Non-pigmented ciliary epithelial cell (primary cell): ENCODE measurements at regions not wholly inside any gene's neighbourhood (a gene's known extent, or its start where the extent isn't known, plus 50 kb on each side); places are given as distances from the start of the nearest gene placed in this dataset.
"Not testable (repeated sequence)": the region's sequence is repeated elsewhere in the genome, so short reads cannot be mapped to it uniquely, and the experiment has no call there.

ENCODE experiments used
- DNase-seq: peaks from one replicate; pipeline ENCODE4 v3.0.0-alpha.2; 2010; ENCODE audit warnings: low read depth

- DNase-seq: no peak
Observed at GRCh38 chr22:44628835-44629234, 73.2 kb upstream of the PRR5 start.

GRCh38 chr22:44628273-44628672, 73.7 kb upstream of the PRR5 start:
- DNase-seq: no peak

GRCh38 chr22:44627521-44628139, 74.4 kb upstream of the PRR5 start:
- no peak for DNase-seq

GRCh38 chr22:44625981-44626687, 75.9 kb upstream of the PRR5 start:
- no peak for DNase-seq

GRCh38 chr22:44625421-44625760, 76.6 kb upstream of the PRR5 start:
- no peak for DNase-seq

GRCh38 chr22:44624689-44625420, 77.1 kb upstream of the PRR5 start:
- no peak for DNase-seq

GRCh38 chr22:44623771-44624510, 78.1 kb upstream of the PRR5 start:
- DNase-seq: no peak

- no peak for DNase-seq
Observed at GRCh38 chr22:44622679-44623078, 79.3 kb upstream of the PRR5 start.

- DNase-seq: no peak
Observed at GRCh38 chr22:44622147-44622427, 79.9 kb upstream of the PRR5 start.

GRCh38 chr22:44621401-44622146, 80.4 kb upstream of the PRR5 start:
- no peak for DNase-seq

GRCh38 chr22:44620841-44621257, 81.2 kb upstream of the PRR5 start:
- no peak for DNase-seq

GRCh38 chr22:44620129-44620840, 81.7 kb upstream of the PRR5 start:
- no peak for DNase-seq

GRCh38 chr22:44619560-44620128, 82.4 kb upstream of the PRR5 start:
- DNase-seq: not testable (repeated sequence)

GRCh38 chr22:44618910-44619309, 83.1 kb upstream of the PRR5 start:
- DNase-seq: not testable (repeated sequence)

GRCh38 chr22:44618400-44618799, 83.6 kb upstream of the PRR5 start:
- no peak for DNase-seq

- DNase-seq: no peak
Observed at GRCh38 chr22:44617828-44618227, 84.2 kb upstream of the PRR5 start.

- DNase-seq: no peak
Observed at GRCh38 chr22:44616882-44617655, 84.9 kb upstream of the PRR5 start.

GRCh38 chr22:44616461-44616860, 85.5 kb upstream of the PRR5 start:
- no peak for DNase-seq

- DNase-seq: no peak
Observed at GRCh38 chr22:44615602-44616180, 86.3 kb upstream of the PRR5 start.

GRCh38 chr22:44615146-44615545, 86.9 kb upstream of the PRR5 start:
- DNase-seq: no peak
